GM19452 (cell line): ENCODE measurements at regions not wholly inside any gene's neighbourhood (a gene's known extent, or its start where the extent isn't known, plus 50 kb on each side); places are given as distances from the start of the nearest gene placed in this dataset.

ENCODE experiments used
- ATAC-seq: cut with Tn5 transposase; IDR thresholded peaks from one replicate; pipeline ENCODE4 v1.9.1; 2021; ENCODE audit not compliant: unreplicated experiment

- no peak for ATAC-seq
Observed at GRCh38 chr17:71405101-71405500, 715.7 kb upstream of the SOX9 start.

- ATAC-seq, result no peak
Observed at GRCh38 chr17:71407981-71408380, 712.8 kb upstream of the SOX9 start.

GRCh38 chr17:71409137-71409536 is 711.7 kb upstream of the SOX9 start:
- no peak for ATAC-seq

GRCh38 chr17:71409712-71410111 is 711.1 kb upstream of the SOX9 start:
- no peak for ATAC-seq

- ATAC-seq, result no peak
Observed at GRCh38 chr17:71412803-71413202, 708.0 kb upstream of the SOX9 start.

- ATAC-seq, result no peak
Observed at GRCh38 chr17:71413935-71414334, 706.9 kb upstream of the SOX9 start.

GRCh38 chr17:71417142-71417541 is 703.7 kb upstream of the SOX9 start:
- ATAC-seq, result no peak

- ATAC-seq, result no peak
Observed at GRCh38 chr17:71422968-71423367, 697.9 kb upstream of the SOX9 start.

- no peak for ATAC-seq
Observed at GRCh38 chr17:71423871-71424546, 696.8 kb upstream of the SOX9 start.

GRCh38 chr17:71427801-71428200 is 693.0 kb upstream of the SOX9 start:
- no peak for ATAC-seq

- no peak for ATAC-seq
Observed at GRCh38 chr17:71428897-71429296, 691.9 kb upstream of the SOX9 start.

GRCh38 chr17:71430281-71430680 is 690.5 kb upstream of the SOX9 start:
- ATAC-seq, result no peak

- no peak for ATAC-seq
Observed at GRCh38 chr17:71431146-71431545, 689.7 kb upstream of the SOX9 start.

- no peak for ATAC-seq
Observed at GRCh38 chr17:71432378-71433315, 688.2 kb upstream of the SOX9 start.

GRCh38 chr17:71434716-71435115 is 686.1 kb upstream of the SOX9 start:
- no peak for ATAC-seq

- no peak for ATAC-seq
Observed at GRCh38 chr17:71436479-71436878, 684.3 kb upstream of the SOX9 start.

GRCh38 chr17:71437166-71437565 is 683.7 kb upstream of the SOX9 start:
- no peak for ATAC-seq

- ATAC-seq, result no peak
Observed at GRCh38 chr17:71438631-71439146, 682.1 kb upstream of the SOX9 start.

- no peak for ATAC-seq
Observed at GRCh38 chr17:71440513-71440912, 680.3 kb upstream of the SOX9 start.

- no peak for ATAC-seq
Observed at GRCh38 chr17:71441098-71441497, 679.7 kb upstream of the SOX9 start.

- ATAC-seq, result no peak
Observed at GRCh38 chr17:71444078-71444477, 676.7 kb upstream of the SOX9 start.
